ENCODE measurements at regions not wholly inside any gene's neighbourhood (a gene's known extent, or its start where the extent isn't known, plus 50 kb on each side); places are given as distances from the start of the nearest gene placed in this dataset.

DNA sequence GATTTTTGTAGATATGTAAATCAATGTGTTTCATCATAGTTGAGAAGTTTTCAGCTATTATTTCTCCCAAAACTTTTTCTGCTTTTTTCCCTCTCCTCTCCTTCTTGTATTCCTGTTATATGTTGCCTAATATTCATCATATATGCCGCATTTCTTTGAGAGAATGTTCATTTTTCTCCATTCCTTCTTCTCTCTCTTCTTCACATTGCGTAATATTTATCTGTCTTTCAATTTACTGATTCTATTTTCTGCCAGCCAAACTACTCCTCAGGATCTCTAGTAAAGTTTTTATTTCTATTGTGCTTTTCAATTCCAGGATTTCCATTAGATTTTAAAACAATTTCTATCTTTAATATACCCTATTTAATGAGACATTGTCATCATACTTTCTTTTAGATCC lies 896.8 kb downstream of the EPHA7 start:
- no peak overlapping the region for H2AFZ ChIP-seq (ENCODE audit: low read length)
- H3K36me3 ChIP-seq (ENCODE audit: low read depth, low read length): no peaks in the 10 kb centered on the region; the same call in 1 of the 2 replicates
- intact Hi-C loops (cut with micrococcal nuclease): no loop called here
- ATAC-seq (no peak), DNase-seq (no peak)
- H3K9me3 ChIP-seq (ENCODE audit: low read length): no peaks in the 10 kb centered on the region
- ChIA-PET CTCF (no interaction called here), POLR2A (ENCODE audit: unreplicated experiment) (no interaction called here)
- no peak overlapping the region for H3K27ac ChIP-seq (ENCODE audit: low read length)
- no peak for TF ChIP-seq EZH2phosphoT487 (IDR thresholded peaks at IDR 0.05; ENCODE audit: borderline replicate concordance, low read length)
- TF ChIP-seq CTCF (conservative IDR thresholded peaks at IDR 0.05; ENCODE audit: low read depth, low read length): no peak
- no peak for TF ChIP-seq EZH2 (IDR thresholded peaks at IDR 0.05; ENCODE audit: low read length, unreplicated experiment)
- no peaks in the 10 kb centered on the region for H3F3A ChIP-seq (ENCODE audit: low read length, unreplicated experiment)
- no peak overlapping the region for H3K4me2 ChIP-seq (ENCODE audit: low read length)
- H3K79me2 ChIP-seq (ENCODE audit: low read length): no peaks in the 10 kb centered on the region
- H4K20me1 ChIP-seq (ENCODE audit: low read length): no peaks in the 10 kb centered on the region
- no peaks in the 10 kb centered on the region for H3K27me3 ChIP-seq (ENCODE audit: low read length)
- no peak overlapping the region for H3K9ac ChIP-seq (ENCODE audit: low read length)
- no peaks in the 10 kb centered on the region for H3K9me2 ChIP-seq (replicated peaks; ENCODE audit: low read length)
- no peaks in the 10 kb centered on the region for H3K4me1 ChIP-seq (ENCODE audit: insufficient read depth, low read length)
- H3K4me3 ChIP-seq (ENCODE audit: low read length): no peak overlapping the region
- no TSS peak for BruUV-seq (replicated peaks)

DNA sequence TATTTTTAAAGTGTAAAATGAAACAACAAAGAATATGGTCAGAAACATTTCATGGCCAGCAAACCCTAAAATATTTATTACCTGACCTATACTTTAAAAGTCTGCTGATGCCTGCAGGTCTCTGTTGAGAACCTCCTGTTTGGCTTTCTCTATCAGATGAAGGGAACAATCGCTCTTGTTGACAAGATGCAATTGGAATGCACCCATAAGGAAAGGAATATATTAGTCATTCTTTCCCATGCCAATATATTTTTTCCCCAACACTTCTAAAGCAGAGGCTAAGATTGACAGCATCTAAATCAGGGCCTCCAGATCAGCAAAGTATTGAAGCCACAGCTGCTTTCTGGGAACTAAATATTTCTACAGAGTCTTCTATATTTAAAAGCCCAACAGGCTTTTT lies 897.8 kb downstream of the EPHA7 start:
- Histone ChIP-seq H3K9me3 (ENCODE audit: low read length) (no peaks in the 10 kb centered on the region), H3K27ac (ENCODE audit: low read length) (no peak overlapping the region), H3K4me2 (ENCODE audit: low read length) (no peak overlapping the region), H4K20me1 (ENCODE audit: low read length) (no peaks in the 10 kb centered on the region), H3K27me3 (ENCODE audit: low read length) (no peaks in the 10 kb centered on the region), H3K36me3 (ENCODE audit: low read depth, low read length) (no peaks in the 10 kb centered on the region; the same call in 1 of the 2 replicates), H3K79me2 (ENCODE audit: low read length) (no peaks in the 10 kb centered on the region), H3K9ac (ENCODE audit: low read length) (no peak overlapping the region), H3K4me1 (ENCODE audit: insufficient read depth, low read length) (no peaks in the 10 kb centered on the region), H3K9me2 (replicated peaks; ENCODE audit: low read length) (no peaks in the 10 kb centered on the region), H2AFZ (ENCODE audit: low read length) (no peak overlapping the region), H3K4me3 (ENCODE audit: low read length) (no peak overlapping the region), H3F3A (ENCODE audit: low read length, unreplicated experiment) (no peaks in the 10 kb centered on the region)
- DNase-seq: peak; percentile 62
- peak; percentile 58 for ATAC-seq
- CTCF ChIA-PET: no interaction called here
- BruUV-seq (replicated peaks): no TSS peak
- intact Hi-C loops (cut with micrococcal nuclease): no loop called here
- TF ChIP-seq CTCF (conservative IDR thresholded peaks at IDR 0.05; ENCODE audit: low read depth, low read length) (no peak), EZH2 (IDR thresholded peaks at IDR 0.05; ENCODE audit: low read length, unreplicated experiment) (no peak)
- POLR2A ChIA-PET (ENCODE audit: unreplicated experiment): no interaction called here

DNA sequence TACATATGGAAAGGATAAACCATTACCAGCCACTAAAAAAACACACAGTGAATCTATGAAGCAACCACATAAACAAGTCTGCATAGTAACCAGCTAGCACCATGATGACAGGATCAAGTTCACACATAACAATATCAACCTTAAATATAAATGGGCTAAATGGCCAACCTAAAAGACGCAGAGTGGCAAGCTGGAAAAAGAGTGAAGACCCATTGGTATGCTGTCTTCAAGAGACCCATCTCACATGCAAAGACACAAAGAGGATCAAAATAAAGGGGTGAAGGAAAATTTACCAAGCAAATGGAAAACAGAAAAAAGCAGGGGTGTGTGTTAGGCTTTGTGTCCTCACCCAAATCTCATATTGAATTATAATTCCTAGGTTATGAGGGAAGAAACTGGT lies 909.2 kb downstream of the EPHA7 start:
- no peak overlapping the region for H3K27ac ChIP-seq (ENCODE audit: low read length)
- H3K27me3 ChIP-seq (ENCODE audit: low read length): no peaks in the 10 kb centered on the region
- no peak for ATAC-seq
- DNase-seq: no peak
- H2AFZ ChIP-seq (ENCODE audit: low read length): no peak overlapping the region
- POLR2A ChIA-PET (ENCODE audit: unreplicated experiment): no interaction called here
- intact Hi-C loops (cut with micrococcal nuclease): no loop called here
- H3K4me1 ChIP-seq (ENCODE audit: insufficient read depth, low read length): no peaks in the 10 kb centered on the region
- no peaks in the 10 kb centered on the region for H3K9me3 ChIP-seq (ENCODE audit: low read length)
- no peaks in the 10 kb centered on the region for H3F3A ChIP-seq (ENCODE audit: low read length, unreplicated experiment)
- H3K36me3 ChIP-seq (ENCODE audit: low read depth, low read length): no peaks in the 10 kb centered on the region
- no peak overlapping the region for H3K9ac ChIP-seq (ENCODE audit: low read length)
- no TSS peak for BruUV-seq (replicated peaks)
- TF ChIP-seq EZH2 (IDR thresholded peaks at IDR 0.05; ENCODE audit: low read length, unreplicated experiment) (no peak), CTCF (conservative IDR thresholded peaks at IDR 0.05; ENCODE audit: low read depth, low read length) (no peak), EZH2phosphoT487 (IDR thresholded peaks at IDR 0.05; ENCODE audit: borderline replicate concordance, low read length) (no peak)
- CTCF ChIA-PET: no interaction called here
- no peaks in the 10 kb centered on the region for H4K20me1 ChIP-seq (ENCODE audit: low read length)
- H3K4me3 ChIP-seq (ENCODE audit: low read length): no peak overlapping the region
- H3K9me2 ChIP-seq (replicated peaks; ENCODE audit: low read length): no peaks in the 10 kb centered on the region
- H3K4me2 ChIP-seq (ENCODE audit: low read length): no peak overlapping the region
- no peaks in the 10 kb centered on the region for H3K79me2 ChIP-seq (ENCODE audit: low read length)

All from PC-3 (cell line).